ENCODE measurements at regions not wholly inside any gene's neighbourhood (a gene's known extent, or its start where the extent isn't known, plus 50 kb on each side); places are given as distances from the start of the nearest gene placed in this dataset.

DNA sequence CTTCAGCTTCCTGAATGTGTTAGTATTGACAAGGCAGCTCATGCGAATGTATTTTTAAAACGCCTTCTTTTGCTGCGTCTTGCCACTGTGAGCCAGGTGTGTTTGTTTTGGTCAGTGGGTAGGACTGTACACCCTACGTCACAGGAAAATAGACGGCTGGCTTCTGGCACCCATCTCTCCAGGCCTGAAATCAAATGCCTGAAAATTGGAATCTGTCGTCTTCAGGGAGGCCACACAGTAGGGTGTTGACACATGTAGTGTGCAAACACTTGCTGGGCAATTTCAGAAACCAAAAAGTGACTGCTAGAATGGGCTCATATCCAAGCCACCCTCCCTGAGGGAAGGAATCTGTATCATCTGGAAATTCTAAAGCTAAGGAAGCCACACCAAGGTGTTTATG is 209.3 kb downstream of the TTC8 start:
- no peak overlapping the region for H3K4me3 ChIP-seq (replicated peaks in 1 of 2; ENCODE audit: low read depth in 2 of 2, low read length in 2 of 2)
- no peak for DNase-seq (ENCODE audit: low read depth in 2 of 2)
- TF ChIP-seq, protein P1, sequence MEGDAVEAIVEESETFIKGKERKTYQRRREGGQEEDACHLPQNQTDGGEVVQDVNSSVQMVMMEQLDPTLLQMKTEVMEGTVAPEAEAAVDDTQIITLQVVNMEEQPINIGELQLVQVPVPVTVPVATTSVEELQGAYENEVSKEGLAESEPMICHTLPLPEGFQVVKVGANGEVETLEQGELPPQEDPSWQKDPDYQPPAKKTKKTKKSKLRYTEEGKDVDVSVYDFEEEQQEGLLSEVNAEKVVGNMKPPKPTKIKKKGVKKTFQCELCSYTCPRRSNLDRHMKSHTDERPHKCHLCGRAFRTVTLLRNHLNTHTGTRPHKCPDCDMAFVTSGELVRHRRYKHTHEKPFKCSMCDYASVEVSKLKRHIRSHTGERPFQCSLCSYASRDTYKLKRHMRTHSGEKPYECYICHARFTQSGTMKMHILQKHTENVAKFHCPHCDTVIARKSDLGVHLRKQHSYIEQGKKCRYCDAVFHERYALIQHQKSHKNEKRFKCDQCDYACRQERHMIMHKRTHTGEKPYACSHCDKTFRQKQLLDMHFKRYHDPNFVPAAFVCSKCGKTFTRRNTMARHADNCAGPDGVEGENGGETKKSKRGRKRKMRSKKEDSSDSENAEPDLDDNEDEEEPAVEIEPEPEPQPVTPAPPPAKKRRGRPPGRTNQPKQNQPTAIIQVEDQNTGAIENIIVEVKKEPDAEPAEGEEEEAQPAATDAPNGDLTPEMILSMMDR (IDR thresholded peaks at IDR 0.05; ENCODE audit: low read depth, low read length) = no peak

DNA sequence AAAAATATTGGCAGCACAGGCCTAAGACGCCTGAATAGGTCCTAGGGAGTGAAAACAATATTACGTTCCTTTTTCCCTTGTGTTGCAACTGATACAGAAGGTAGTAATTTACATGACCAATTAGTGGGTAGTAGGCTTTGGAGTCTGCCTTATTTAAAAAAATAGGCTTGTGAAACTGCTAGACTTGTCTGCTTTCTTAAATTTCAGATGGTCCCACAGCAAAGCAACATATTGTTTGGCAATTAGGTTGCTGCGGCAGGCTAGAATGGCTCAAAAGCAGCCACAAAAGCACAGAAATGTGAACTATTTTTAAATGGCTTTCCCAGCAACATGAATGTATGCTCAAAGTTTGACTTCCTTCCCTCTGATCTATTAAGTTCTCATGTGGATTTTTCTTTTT is 211.9 kb downstream of the TTC8 start:
- TF ChIP-seq, protein P1 (IDR thresholded peaks at IDR 0.05; ENCODE audit: low read depth, low read length) = no peak
- DNase-seq (ENCODE audit: low read depth in 2 of 2) = no peak
- no peak overlapping the region for H3K4me3 ChIP-seq (replicated peaks in 1 of 2; ENCODE audit: low read depth in 2 of 2, low read length in 2 of 2)

DNA sequence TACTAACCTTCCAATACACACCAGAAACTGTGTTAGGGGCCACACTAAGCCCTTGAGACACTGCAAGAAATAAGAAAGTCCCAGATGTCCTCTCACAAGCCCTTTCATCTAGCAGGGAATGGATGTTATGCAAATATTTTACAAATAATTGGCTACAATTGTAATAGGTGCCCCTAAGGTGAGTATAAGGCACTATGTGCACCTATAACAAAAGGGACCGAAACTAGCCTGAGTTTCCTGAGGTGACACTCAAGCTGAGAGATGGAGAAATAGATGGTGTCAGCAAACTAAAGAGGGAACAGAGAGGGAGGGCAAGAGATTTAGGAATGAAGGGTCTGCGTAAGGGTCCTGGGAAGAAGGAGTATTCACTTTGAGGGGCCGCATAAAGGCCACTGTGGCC is 212.6 kb downstream of the TTC8 start:
- TF ChIP-seq, protein P1 (IDR thresholded peaks at IDR 0.05; ENCODE audit: low read depth, low read length) = no peak
- H3K4me3 ChIP-seq (replicated peaks in 1 of 2; ENCODE audit: low read depth in 2 of 2, low read length in 2 of 2) = no peak overlapping the region
- no peak for DNase-seq (ENCODE audit: low read depth in 2 of 2)

DNA sequence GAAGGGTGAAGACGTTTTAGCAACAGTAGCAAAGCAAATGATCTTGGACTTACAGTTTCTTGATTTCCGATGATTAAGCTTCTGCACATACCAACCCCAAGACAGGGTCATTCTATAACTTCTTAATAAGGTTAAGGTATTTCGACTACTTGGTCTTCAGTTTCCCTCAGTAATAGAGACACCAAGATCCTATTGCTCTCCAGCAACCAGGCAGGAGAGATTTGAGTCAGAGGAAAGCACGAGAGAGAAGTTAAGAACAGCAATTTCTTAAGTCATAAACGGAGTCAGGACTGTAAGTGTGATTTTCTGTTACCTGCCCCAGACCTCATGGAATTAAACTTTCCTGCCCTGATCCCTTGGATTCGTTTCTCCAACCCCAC is 215.6 kb downstream of the TTC8 start:
- DNase-seq (ENCODE audit: low read depth in 2 of 2) = no peak
- no peak overlapping the region for H3K4me3 ChIP-seq (replicated peaks in 1 of 2; ENCODE audit: low read depth in 2 of 2, low read length in 2 of 2)
- TF ChIP-seq, protein P1 (IDR thresholded peaks at IDR 0.05; ENCODE audit: low read depth, low read length) = no peak

DNA sequence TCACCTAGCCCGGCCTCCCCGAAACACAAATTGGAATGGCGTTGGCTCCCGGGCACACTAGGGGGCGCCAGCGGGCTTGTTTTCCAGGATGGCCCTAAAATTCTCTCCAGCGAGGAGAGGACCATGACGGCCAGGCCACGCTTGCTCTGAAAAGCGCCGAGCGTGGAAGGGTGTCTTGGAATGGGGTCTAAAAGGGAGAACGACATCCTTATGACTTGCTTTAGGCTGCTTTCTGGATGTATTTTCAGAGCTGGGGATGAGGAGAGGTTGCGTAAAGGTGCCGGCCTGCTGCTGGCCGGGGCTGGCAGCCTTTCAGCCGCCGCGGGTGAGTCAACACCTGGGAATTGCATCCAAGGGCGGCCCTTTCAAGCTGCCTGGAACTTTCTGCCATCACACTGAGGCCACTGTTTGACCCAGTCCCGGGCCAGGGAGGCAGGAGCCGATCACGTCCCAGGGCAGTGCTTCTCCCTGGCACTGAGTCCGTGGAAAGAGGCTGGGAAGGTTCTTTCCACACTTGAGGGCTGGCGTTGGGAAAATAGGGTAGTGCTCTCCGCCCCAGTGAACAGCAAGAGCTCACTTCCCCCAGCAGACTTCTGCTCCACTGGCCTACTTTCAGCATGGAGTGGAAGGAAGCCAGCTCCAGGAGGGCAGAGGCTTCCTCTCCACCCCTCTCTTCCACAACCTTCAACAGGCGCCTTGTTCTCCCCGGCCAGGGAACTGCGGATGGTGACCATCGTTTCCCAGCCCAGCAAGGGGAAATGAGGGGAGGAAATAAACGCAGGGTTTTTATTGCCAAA is 216.2 kb downstream of the TTC8 start:
- TF ChIP-seq, protein P1 (IDR thresholded peaks at IDR 0.05; ENCODE audit: low read depth, low read length) = peak; percentile 98
- DNase-seq (ENCODE audit: low read depth in 2 of 2) = peak; percentile 95
- H3K4me3 ChIP-seq (replicated peaks in 1 of 2; ENCODE audit: low read depth in 2 of 2, low read length in 2 of 2) = peak overlapping the region; percentile 26 to 51

DNA sequence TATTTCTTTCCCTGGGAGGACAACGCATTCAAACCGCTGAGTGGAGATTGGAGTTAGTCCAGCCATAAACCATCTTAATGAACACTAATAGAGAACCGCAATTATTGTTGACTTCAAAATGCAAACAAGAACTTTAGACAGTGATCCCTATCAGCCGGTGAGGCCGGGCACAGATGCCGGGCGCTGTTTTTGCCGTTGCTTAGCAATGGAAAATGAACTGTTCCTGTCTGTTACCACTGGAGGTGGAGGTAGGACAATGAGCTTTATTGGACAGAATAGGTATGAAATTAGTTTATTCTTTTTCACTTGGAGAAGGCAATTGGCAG is 216.8 kb downstream of the TTC8 start:
- H3K4me3 ChIP-seq (replicated peaks in 1 of 2; ENCODE audit: low read depth in 2 of 2, low read length in 2 of 2) = peak overlapping the region; percentile 26 to 51
- DNase-seq (ENCODE audit: low read depth in 2 of 2) = no peak
- TF ChIP-seq, protein P1 (IDR thresholded peaks at IDR 0.05; ENCODE audit: low read depth, low read length) = no peak

DNA sequence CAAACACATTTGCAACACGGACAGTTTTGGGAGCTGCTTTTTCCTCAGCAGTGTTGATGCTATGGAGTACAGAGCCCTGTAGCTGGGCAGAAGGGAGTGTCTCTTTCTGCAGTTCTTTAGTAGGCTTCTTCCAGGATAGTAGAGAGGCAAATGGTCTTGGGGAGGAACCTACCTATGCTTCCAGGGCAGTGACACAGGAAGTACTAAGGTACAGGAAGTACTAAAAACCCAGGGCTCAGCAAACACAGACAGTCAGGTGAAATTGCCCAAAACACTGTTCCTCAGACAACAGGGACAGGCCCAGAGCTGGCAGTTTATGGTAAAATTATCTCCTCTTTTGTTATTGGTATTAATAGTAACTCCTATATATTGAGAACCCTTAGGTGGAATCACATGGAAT is 217.6 kb downstream of the TTC8 start:
- DNase-seq (ENCODE audit: low read depth in 2 of 2) = no peak
- H3K4me3 ChIP-seq (replicated peaks in 1 of 2; ENCODE audit: low read depth in 2 of 2, low read length in 2 of 2) = no peak overlapping the region
- TF ChIP-seq, protein P1 (IDR thresholded peaks at IDR 0.05; ENCODE audit: low read depth, low read length) = no peak

Measured in cardiac fibroblast (primary cell).